Esophagus mucosa (tissue), 1 donor: ENCODE measurements at regions not wholly inside any gene's neighbourhood (a gene's known extent, or its start where the extent isn't known, plus 50 kb on each side); places are given as distances from the start of the nearest gene placed in this dataset.
"Not testable (repeated sequence)": the region's sequence is repeated elsewhere in the genome, so short reads cannot be mapped to it uniquely, and the experiment has no call there.

Source experiments
- ATAC-seq: fragments of 200-7000 bp; cut with Tn5 transposase; one replicate; pipeline ENCODE4 v1.9.1; 2020
- donor health status: DM: yes; HTN: yes; CAD: no.

GRCh38 chr2:242053921-242054320 lies 184.4 kb downstream of the RTP5 start:
- no peak for ATAC-seq

GRCh38 chr2:242054406-242054805 lies 184.9 kb downstream of the RTP5 start:
- no peak for ATAC-seq

GRCh38 chr2:242054881-242055801 lies 185.6 kb downstream of the RTP5 start:
- peak; percentile 22 for ATAC-seq

GRCh38 chr2:242056026-242056425 lies 186.5 kb downstream of the RTP5 start:
- no peak for ATAC-seq

GRCh38 chr2:242056785-242057184 lies 187.3 kb downstream of the RTP5 start:
- ATAC-seq = no peak

GRCh38 chr2:242057379-242058040 lies 188.0 kb downstream of the RTP5 start:
- no peak for ATAC-seq

GRCh38 chr2:242058116-242058680 lies 188.7 kb downstream of the RTP5 start:
- no peak for ATAC-seq

- no peak for ATAC-seq
Measured at GRCh38 chr2:242059566-242059965, 190.0 kb downstream of the RTP5 start.

- ATAC-seq = peak; percentile 43
Measured at GRCh38 chr2:242060212-242060835, 190.8 kb downstream of the RTP5 start.

GRCh38 chr2:242061930-242062329 lies 192.4 kb downstream of the RTP5 start:
- not testable (repeated sequence) for ATAC-seq

GRCh38 chr2:242063436-242063835 lies 193.9 kb downstream of the RTP5 start:
- ATAC-seq = no peak

- ATAC-seq = peak; percentile 13
Measured at GRCh38 chr2:242063850-242064249, 194.3 kb downstream of the RTP5 start.

- no peak for ATAC-seq
Measured at GRCh38 chr2:242064364-242065250, 195.1 kb downstream of the RTP5 start.

GRCh38 chr2:242065426-242065825 lies 195.9 kb downstream of the RTP5 start:
- no peak for ATAC-seq

GRCh38 chr2:242069018-242069417 lies 199.5 kb downstream of the RTP5 start:
- ATAC-seq = peak; percentile 2

- ATAC-seq = peak; percentile 95
Measured at GRCh38 chr2:242069938-242070395, 200.4 kb downstream of the RTP5 start.

GRCh38 chr2:242070726-242071125 lies 201.2 kb downstream of the RTP5 start:
- not testable (repeated sequence) for ATAC-seq

- not testable (repeated sequence) for ATAC-seq
Measured at GRCh38 chr2:242071377-242071776, 201.8 kb downstream of the RTP5 start.

- not testable (repeated sequence) for ATAC-seq
Measured at GRCh38 chr2:242071936-242072335, 202.4 kb downstream of the RTP5 start.

GRCh38 chr2:242075168-242075567 lies 205.6 kb downstream of the RTP5 start:
- ATAC-seq = no peak

GRCh38 chr2:242075696-242076095 lies 206.2 kb downstream of the RTP5 start:
- ATAC-seq = no peak

- ATAC-seq = not testable (repeated sequence)
Measured at GRCh38 chr2:242076184-242076583, 206.7 kb downstream of the RTP5 start.
